ENCODE measurements at regions not wholly inside any gene's neighbourhood (a gene's known extent, or its start where the extent isn't known, plus 50 kb on each side); places are given as distances from the start of the nearest gene placed in this dataset.

GRCh38 chr5:175124821-175125220 lies 319.2 kb downstream of the DRD1 start:
- DNase-seq: no peak
- Histone ChIP-seq H3K4me3 (ENCODE audit: low read depth, low read length) (no peak overlapping the region), H3K9me3 (no peaks in the 10 kb centered on the region), H3K27me3 (no peaks in the 10 kb centered on the region), H3K4me1 (no peaks in the 10 kb centered on the region), H3K36me3 (no peaks in the 10 kb centered on the region)
- no peak for TF ChIP-seq CTCF (IDR thresholded peaks at IDR 0.05; ENCODE audit: low read depth, low read length)

GRCh38 chr5:175124251-175124813 lies 319.6 kb downstream of the DRD1 start:
- Histone ChIP-seq H3K27me3 (no peaks in the 10 kb centered on the region), H3K9me3 (no peaks in the 10 kb centered on the region), H3K36me3 (no peaks in the 10 kb centered on the region), H3K4me1 (no peaks in the 10 kb centered on the region), H3K4me3 (ENCODE audit: low read depth, low read length) (no peak overlapping the region)
- TF ChIP-seq CTCF (IDR thresholded peaks at IDR 0.05; ENCODE audit: low read depth, low read length): no peak
- no peak for DNase-seq

GRCh38 chr5:175123542-175123941 lies 320.4 kb downstream of the DRD1 start:
- TF ChIP-seq CTCF (IDR thresholded peaks at IDR 0.05; ENCODE audit: low read depth, low read length): no peak
- H3K27me3 ChIP-seq: no peaks in the 10 kb centered on the region
- no peak overlapping the region for H3K4me3 ChIP-seq (ENCODE audit: low read depth, low read length)
- no peaks in the 10 kb centered on the region for H3K36me3 ChIP-seq
- H3K9me3 ChIP-seq: no peaks in the 10 kb centered on the region
- DNase-seq: no peak
- no peaks in the 10 kb centered on the region for H3K4me1 ChIP-seq

- TF ChIP-seq CTCF (IDR thresholded peaks at IDR 0.05; ENCODE audit: low read depth, low read length): no peak
- DNase-seq: no peak
- H3K9me3 ChIP-seq: no peaks in the 10 kb centered on the region
- H3K4me3 ChIP-seq (ENCODE audit: low read depth, low read length): no peak overlapping the region
- H3K36me3 ChIP-seq: no peaks in the 10 kb centered on the region
- H3K4me1 ChIP-seq: no peaks in the 10 kb centered on the region
- H3K27me3 ChIP-seq: peaks cover 2% of the 10 kb centered on the region; the same call in 1 of the 2 replicates
Measured at GRCh38 chr5:175121457-175121856, 322.5 kb downstream of the DRD1 start.

GRCh38 chr5:175120412-175120811 lies 323.6 kb downstream of the DRD1 start:
- Histone ChIP-seq H3K4me1 (no peaks in the 10 kb centered on the region), H3K4me3 (ENCODE audit: low read depth, low read length) (no peak overlapping the region), H3K36me3 (no peaks in the 10 kb centered on the region), H3K9me3 (no peaks in the 10 kb centered on the region), H3K27me3 (peaks cover 8% of the 10 kb centered on the region)
- TF ChIP-seq CTCF (IDR thresholded peaks at IDR 0.05; ENCODE audit: low read depth, low read length): no peak
- DNase-seq: no peak

- Histone ChIP-seq H3K4me3 (ENCODE audit: low read depth, low read length) (no peak overlapping the region), H3K27me3 (peaks cover 12% of the 10 kb centered on the region), H3K9me3 (no peaks in the 10 kb centered on the region), H3K4me1 (no peaks in the 10 kb centered on the region), H3K36me3 (no peaks in the 10 kb centered on the region)
- DNase-seq: no peak
- TF ChIP-seq CTCF (IDR thresholded peaks at IDR 0.05; ENCODE audit: low read depth, low read length): no peak
Measured at GRCh38 chr5:175118700-175119309, 325.2 kb downstream of the DRD1 start.
